ENCODE measurements at regions not wholly inside any gene's neighbourhood (a gene's known extent, or its start where the extent isn't known, plus 50 kb on each side); places are given as distances from the start of the nearest gene placed in this dataset.
A peak's percentile ranks its signal among the peaks of the same experiment; 100 is the strongest.

DNA sequence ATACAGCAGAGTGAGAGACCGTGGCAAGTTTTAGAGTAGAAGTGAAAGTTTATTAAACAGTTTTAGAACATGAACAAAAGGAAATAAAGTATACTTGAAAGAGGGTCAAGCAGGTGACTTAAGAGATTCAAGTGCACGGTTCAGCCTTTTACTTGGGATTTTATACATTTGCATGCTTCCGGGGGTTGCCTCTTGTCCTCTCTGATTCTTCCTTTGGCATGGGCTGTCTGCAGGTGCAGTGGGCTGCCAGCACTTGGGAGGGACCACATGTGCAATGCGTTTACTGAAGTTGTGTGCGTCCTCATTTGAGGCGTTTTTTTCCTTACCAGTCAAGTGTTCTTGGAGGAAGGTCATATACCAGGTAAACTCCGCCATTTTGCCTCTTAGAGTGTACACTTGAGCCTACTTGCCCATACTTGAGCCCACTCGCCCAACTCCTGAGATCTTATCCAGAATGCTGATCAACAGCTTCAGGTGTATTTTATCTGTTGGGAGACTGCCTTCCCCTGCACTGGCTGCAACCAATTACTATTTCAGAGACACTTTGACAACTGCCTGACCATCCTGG lies 195.2 kb downstream of the IRX5 start:
- DNase-seq: peak; percentile 66

DNA sequence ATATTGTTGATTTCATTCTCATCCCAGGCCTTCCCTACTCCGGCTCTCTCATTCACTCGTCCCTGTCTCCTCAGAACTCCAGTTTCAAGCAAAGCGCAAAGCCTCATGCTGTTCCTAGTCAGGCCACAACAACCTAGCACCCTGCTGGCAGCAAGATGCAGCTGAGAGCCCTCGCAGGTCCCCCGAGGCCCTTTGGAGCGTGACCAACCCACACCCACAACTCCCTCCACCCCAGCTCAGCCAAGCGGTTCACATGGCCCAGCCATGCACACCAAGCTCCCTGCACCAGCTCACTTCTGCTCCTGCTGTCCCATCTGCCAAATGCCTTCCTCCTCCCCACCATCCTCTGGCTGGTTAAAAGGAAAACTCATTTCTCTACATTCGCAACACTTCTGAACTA lies 195.8 kb downstream of the IRX5 start:
- peak; percentile 8 for DNase-seq

GRCh38 chr16:55130456-55130855 lies 193.5 kb upstream of the IRX6 start:
- DNase-seq: no peak

GRCh38 chr16:55130911-55131310 lies 193.1 kb upstream of the IRX6 start:
- no peak for DNase-seq

DNA sequence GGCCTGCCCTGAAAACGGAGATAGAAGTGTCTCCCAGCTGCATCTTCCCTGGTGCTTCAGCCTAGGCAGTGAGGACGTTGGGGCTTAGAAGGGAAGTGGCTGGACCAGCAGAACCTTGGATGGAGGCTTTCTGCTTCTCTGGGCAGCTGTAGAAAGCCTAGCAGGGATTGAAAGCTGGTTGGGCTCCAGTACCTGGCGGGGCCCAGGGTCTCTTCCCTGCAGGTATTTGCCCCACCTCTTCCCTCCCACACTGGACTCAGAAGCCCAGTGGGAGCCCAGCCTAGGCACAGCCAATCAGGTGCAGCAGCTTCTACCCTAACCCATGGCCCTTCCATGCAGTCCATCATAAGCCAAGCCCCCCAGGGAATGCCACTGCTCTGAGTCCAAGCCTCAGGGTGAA lies 190.3 kb upstream of the IRX6 start:
- DNase-seq: no peak

- DNase-seq: no peak
These were observed 187.4 kb upstream of the IRX6 start for GRCh38 chr16:55136356-55137150.

DNA sequence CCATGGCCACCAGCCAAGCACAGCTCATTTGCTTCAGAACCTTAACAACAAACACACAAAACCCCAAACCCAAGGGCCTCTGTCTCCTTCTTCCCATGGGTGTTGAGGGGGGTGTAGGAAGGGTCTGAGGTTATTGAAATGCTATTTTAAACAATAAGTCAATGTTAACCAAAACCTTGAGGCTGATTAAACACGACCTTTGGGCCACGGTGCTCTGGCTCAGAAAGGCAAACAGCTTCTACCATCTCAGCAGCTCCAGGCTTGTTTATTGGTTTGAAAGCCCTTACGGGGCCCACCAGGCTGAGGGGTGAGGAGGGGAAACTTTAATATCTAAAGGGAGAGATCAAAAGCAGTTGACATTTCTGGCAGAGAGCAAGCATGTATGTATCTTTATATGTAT lies 185.7 kb upstream of the IRX6 start:
- no peak for DNase-seq

DNA sequence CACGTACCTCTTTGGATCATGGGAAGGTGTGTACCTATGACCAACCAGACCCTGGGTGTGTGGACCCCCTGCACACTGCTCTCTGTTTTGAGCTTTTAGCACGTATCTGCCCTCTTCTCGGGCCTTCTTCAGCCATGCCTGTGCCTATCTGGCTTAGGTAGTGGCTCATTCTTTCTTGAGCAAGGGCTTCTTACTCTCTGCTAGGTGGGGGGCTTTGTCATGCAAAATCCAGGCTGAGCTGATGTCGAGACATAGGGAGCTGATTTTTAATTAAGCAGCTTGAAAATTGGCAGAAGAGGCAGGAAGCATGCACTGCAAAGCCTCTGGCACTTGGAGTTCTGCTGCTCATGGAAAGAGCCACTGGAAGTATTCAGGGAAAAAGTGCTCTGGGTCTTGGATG lies 181.6 kb upstream of the IRX6 start:
- DNase-seq: no peak

- DNase-seq: no peak
These were observed 179.4 kb upstream of the IRX6 start for GRCh38 chr16:55144651-55145050.

DNA sequence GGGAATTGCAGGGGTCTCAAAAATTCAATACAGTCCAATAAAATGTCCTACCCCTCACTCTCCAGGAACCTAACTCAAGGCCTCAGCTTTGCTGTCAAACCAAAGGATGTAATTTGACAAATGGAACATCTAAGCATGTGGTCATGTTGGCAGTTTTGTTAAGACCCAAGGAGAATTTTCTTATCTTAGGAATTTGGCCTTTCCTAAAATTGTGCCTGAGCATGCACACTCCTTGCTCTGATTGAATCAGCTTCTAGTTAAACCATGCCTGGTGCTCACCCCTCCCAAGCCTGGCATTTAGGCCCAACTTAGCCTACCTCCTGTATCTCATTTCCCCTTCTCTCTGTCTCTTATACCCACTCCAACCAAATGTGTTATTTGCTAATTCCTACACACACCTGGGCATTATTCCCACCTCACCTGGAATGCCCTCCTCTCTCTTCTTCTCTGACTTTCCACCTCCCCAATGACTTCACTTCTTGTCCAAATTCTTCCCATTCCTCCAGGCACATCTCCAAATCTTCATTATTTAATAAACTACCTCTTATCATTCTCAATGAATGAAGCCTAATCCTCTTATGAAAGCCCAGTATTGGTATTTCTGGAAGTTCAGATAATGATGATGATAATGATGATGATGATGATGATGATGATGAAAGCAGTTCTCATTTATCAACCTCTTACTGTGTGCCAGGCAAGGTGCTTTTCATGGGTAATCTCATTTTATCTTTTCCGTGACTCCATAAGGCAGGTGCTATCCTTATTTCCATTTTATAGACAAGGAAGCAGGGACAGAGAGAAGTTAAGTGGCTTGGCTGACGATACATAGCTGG lies 178.0 kb upstream of the IRX6 start:
- DNase-seq: no peak

DNA sequence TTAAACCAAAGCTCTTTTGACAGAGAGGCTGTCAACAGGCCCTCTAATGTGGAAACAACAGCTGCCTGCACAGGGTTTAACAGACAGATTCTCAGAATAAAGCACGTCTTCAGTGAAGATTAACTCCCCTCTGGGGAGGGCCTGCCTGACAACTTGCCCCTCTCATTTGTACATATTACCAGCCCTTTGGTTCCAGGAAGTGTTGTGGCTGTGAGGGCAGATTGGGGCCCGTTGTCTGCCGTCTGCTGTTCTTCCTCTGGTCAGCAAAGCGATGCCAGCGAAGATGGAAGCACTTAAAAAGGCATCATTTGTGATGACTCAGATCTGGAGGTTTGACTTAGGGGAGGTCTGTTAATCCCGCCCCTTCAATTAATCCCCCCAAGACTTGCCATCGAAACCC lies 177.0 kb upstream of the IRX6 start:
- DNase-seq: no peak

GRCh38 chr16:55147396-55147795 lies 176.6 kb upstream of the IRX6 start:
- no peak for DNase-seq

DNA sequence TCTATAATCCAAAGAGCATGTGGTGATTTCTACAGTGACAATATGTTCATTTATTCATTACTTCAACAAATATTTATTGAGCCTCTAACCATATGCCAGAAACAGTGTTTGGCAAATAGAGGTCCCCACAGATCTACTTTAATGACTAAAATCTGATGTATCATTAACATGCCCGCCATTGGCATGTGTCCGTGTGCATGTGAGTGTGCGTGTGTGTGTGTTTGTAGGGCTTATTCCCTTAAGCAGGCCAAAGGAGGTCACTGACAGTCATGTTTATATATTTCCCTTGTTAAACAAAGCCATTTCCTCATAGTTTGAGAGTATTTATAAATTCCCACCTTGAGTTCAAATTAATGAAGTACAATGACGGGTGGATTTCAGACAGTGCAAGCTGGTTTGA lies 174.4 kb upstream of the IRX6 start:
- DNase-seq: no peak

DNA sequence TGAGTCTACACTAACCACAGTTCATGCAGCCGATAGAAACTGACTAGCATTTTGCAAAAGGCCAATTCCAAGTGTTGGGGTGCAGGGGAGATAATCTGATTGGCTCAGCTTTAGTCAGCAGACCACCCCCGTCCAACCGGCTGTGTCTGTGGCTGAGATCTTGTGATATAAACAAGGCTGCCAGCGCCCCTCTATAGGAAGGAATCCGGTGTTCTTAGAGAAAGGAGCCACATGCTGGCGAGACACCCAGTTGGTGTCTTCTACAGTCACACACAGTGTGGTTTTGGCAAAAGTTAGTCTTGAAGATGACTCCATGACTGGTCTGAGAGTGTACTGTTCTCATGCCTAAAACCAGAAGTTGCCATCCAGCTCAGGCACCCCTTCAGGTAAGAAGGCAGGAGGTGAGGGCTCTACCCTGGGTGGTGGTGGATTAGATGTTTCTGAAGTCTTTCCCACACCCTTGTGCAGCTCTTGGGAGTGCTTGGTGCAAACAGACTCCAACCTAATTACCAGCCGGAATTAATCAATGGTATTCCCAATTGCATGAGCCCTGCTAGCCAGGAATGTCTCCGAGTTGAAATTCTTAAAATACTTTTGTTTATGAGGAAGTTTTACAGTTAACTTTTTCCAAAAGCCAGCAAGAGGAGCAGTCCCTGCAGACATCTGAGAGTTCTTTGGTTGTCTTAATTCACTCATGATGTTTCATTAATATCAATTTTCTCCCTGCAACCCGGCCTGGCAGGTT lies 172.3 kb upstream of the IRX6 start:
- DNase-seq: no peak

DNA sequence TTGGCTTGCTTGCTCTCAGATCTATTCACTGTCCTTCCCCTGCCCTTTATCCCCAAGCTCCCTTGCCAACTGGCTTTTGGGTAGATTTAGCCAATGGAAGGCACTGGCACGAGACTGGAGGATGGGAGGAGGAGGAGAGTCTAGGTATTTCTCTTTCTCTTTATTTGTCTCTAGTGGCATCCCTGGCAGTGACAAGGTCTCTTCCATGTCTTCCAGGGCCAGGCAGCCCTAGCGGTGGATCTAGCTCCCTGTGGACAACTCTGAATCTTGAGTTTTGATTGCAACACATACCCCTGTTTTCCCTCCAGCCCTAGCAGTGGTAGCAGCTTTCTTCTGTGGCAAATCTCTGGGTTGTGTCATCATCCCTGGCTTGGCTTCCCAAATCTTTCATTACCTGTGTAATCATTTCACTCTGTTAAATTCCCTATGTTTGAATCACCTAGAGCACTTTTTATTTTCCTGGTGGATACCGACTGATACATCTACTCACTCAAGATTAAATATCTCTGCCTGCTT lies 171.1 kb upstream of the IRX6 start:
- DNase-seq: no peak

GRCh38 chr16:55154262-55154661 lies 169.7 kb upstream of the IRX6 start:
- DNase-seq: peak; percentile 60

GRCh38 chr16:55154956-55155355 lies 169.0 kb upstream of the IRX6 start:
- DNase-seq: no peak

DNA sequence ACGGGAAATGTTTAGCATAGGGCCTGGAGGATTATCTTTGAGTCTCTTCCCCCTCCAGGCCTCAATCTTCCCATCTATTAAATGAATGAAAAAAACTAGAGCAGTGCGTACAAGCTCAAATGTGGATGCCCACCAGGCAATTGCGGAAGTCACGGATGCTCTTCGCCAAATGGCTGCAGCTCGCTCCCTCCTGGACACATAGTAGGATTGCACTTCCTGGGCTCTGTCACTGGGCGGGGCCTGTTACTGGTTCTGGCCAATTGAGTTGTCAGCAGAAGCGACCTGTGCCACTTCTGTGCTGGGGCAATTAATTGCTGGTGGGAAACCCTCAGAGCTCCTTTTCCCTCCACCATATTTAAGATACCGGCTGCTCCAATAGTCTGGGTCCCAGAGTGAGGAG lies 168.2 kb upstream of the IRX6 start:
- DNase-seq: no peak

- no peak for DNase-seq
These were observed 154.2 kb upstream of the IRX6 start for GRCh38 chr16:55169780-55170179.

DNA sequence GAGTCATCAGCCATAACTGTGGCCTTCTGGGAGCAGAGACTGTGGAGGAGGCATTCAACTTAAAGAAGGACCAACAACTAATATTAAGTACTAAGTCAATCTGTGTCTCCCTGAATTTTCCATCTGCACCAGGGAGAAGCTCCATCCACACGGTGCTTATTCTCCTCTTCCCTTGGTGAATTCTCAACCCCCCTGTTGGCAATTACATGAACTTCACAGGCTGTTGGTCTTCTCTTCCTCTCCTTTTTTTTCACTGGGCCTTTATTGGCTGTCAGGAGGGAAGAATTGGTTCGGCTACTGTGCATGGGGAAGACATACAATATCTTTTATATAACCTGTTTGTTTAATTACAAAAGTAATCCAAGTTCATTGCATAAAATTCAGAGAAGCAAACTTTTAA lies 152.8 kb upstream of the IRX6 start:
- DNase-seq: no peak

DNA sequence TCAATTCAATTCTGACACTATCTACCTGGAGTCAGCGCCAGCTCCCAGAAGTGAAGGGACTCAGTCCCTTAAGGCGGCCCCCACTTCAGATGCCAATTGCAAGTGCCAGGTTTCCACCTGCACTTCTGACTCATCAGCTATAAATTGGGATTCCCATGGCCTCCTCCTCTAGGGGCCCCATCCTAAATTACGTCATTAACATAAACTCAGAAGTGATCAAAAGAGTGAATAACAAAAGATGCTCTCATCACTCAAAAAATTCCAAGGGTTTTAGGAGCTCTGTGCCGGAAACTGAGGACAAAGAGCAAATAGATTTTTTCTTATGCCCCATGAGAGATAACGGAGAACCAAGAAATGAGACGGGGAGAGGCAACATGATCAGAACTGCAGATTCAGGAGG lies 148.6 kb upstream of the IRX6 start:
- no peak for DNase-seq

- peak; percentile 9 for DNase-seq
These were observed 147.1 kb upstream of the IRX6 start for GRCh38 chr16:55176901-55177300.

DNA sequence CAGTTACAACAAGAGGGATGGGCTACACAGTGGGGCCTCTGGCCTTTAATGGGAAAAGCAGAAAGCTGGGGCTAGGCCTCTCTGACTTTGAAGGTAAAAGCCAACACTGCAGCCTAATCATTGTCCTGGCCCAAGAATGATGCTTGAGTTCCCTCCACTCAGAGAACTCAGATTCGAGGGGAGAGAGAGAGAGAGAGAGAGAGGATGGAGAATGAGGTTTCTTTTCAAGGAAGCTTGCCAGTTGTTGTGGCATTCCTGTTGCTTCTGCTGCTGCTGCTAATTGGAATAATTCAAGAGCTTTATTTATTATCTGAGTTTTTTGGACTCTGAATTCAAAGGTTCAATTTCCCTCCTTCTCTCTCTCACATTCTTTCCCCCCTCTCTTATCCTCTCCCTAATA lies 144.6 kb upstream of the IRX6 start:
- peak; percentile 80 for DNase-seq
